ENCODE measurements at regions not wholly inside any gene's neighbourhood (a gene's known extent, or its start where the extent isn't known, plus 50 kb on each side); places are given as distances from the start of the nearest gene placed in this dataset.

- no peak for DNase-seq
These were observed 52.1 kb upstream of the DIPK1A start for GRCh38 chr1:93013145-93014065.

- DNase-seq = peak; percentile 79
These were observed 52.9 kb upstream of the DIPK1A start for GRCh38 chr1:93014168-93014567.

GRCh38 chr1:93015590-93015989 lies 54.3 kb upstream of the DIPK1A start:
- DNase-seq = no peak

- DNase-seq = no peak
These were observed 54.9 kb upstream of the DIPK1A start for GRCh38 chr1:93016171-93016570.

- DNase-seq = peak; percentile 50
These were observed 57.4 kb upstream of the MTF2 start for GRCh38 chr1:93021539-93022134.

GRCh38 chr1:93022580-93022979 lies 56.5 kb upstream of the MTF2 start:
- no peak for DNase-seq

- no peak for DNase-seq
These were observed 55.8 kb upstream of the MTF2 start for GRCh38 chr1:93023281-93023680.

- no peak for DNase-seq
These were observed 53.5 kb upstream of the MTF2 start for GRCh38 chr1:93025572-93025971.

- DNase-seq = no peak
These were observed 50.5 kb upstream of the MTF2 start for GRCh38 chr1:93028542-93028941.

Measured in MV-4-11 (cell line).